Glutamatergic neuron (in vitro differentiated cells): ENCODE measurements at regions not wholly inside any gene's neighbourhood (a gene's known extent, or its start where the extent isn't known, plus 50 kb on each side); places are given as distances from the start of the nearest gene placed in this dataset.
"Not testable (repeated sequence)": the region's sequence is repeated elsewhere in the genome, so short reads cannot be mapped to it uniquely, and the experiment has no call there.

ENCODE experiments used
- DNase-seq: peaks from one replicate; pipeline ENCODE4 v3.0.0; 2022
- H3K27ac Mint-ChIP-seq: one replicate; pipeline ENCODE4 v1.8.0; 2020; ENCODE audit warnings: mild to moderate bottlenecking, mixed read lengths, inconsistent platforms; ENCODE audit not compliant: unreplicated experiment
- H3K27me3 Mint-ChIP-seq: one replicate; pipeline ENCODE4 v1.8.0; 2020; ENCODE audit warnings: mild to moderate bottlenecking, moderate library complexity, mixed read lengths, inconsistent platforms; ENCODE audit not compliant: unreplicated experiment
- H3K36me3 Mint-ChIP-seq: one replicate; pipeline ENCODE4 v1.8.0; 2020; ENCODE audit warnings: mild to moderate bottlenecking, mixed read lengths, inconsistent platforms; ENCODE audit not compliant: unreplicated experiment
- H3K4me1 Mint-ChIP-seq: one replicate; pipeline ENCODE4 v1.8.0; 2020; ENCODE audit warnings: mild to moderate bottlenecking, low read depth, mixed read lengths, inconsistent platforms; ENCODE audit not compliant: unreplicated experiment
- H3K4me3 Mint-ChIP-seq: one replicate; pipeline ENCODE4 v1.8.0; 2020; ENCODE audit warnings: mild to moderate bottlenecking, mixed read lengths, inconsistent platforms; ENCODE audit not compliant: unreplicated experiment
- H3K9me3 Mint-ChIP-seq: one replicate; pipeline ENCODE4 v1.8.0; 2020; ENCODE audit warnings: mild to moderate bottlenecking, moderate library complexity, mixed read lengths, inconsistent platforms; ENCODE audit not compliant: unreplicated experiment
- CTCF ChIP-seq: fragments of 200-600 bp; sonication (generic); IDR thresholded peaks from one replicate; pipeline ENCODE4 v1.5.0; 2021; ENCODE audit not compliant: partially characterized antibody, unreplicated experiment

DNA sequence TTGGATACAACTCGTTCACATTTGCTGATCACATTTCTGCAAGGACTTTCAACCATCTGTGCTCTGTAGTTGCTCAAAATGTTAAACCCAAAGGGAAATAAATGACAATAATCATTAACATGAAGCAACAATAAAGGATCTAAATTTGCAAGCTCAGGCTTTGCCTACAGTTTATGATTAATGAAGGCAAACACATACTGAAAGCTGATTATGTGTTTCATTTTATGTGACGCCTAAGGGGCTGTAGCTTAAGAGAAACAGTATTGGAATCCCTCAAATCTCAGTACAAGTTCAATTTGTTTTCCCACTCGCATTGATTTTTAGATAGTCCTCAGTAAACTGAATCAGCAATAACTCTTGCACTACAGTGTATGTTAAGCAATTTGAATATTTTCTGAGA is 160.3 kb upstream of the FSIP2 start:
- Mint-ChIP-seq H3K4me3 (no peak overlapping the region), H3K4me1 (peaks cover 2% of the 10 kb centered on the region), H3K27me3 (no peaks in the 10 kb centered on the region), H3K27ac (no peak overlapping the region), H3K36me3 (peaks cover 5% of the 10 kb centered on the region), H3K9me3 (no peaks in the 10 kb centered on the region)
- no peak for TF ChIP-seq CTCF
- no peak for DNase-seq

- no peak overlapping the region for H3K4me3 Mint-ChIP-seq
- H3K36me3 Mint-ChIP-seq = peaks cover 24% of the 10 kb centered on the region
- H3K27me3 Mint-ChIP-seq = no peaks in the 10 kb centered on the region
- TF ChIP-seq CTCF = no peak
- peaks cover 2% of the 10 kb centered on the region for H3K4me1 Mint-ChIP-seq
- peaks cover 6% of the 10 kb centered on the region for H3K9me3 Mint-ChIP-seq
- H3K27ac Mint-ChIP-seq = no peak overlapping the region
- DNase-seq = no peak
These were observed 155.4 kb upstream of the FSIP2 start for GRCh38 chr2:185583058-185583816.

DNA sequence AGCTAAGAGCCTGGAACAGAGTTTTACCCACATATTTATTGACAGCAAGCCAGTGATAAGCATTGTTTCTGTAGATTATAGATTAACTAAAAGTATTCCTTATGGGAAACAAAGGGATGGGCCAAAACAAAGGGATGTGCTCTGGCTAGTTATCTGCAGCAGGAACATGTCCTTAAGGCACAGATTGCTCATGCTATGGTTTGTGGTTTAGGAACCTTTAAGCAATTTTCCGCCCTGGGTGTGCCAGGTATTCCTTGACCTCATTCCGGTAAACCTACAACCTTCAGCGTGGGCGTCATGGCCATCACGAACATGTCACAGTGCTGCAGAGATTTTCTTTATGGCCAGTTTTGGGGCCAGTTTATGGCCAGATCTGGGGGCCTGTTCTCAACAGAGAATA is 153.4 kb upstream of the FSIP2 start:
- DNase-seq, H3K27me3 Mint-ChIP-seq, H3K27ac Mint-ChIP-seq, H3K4me1 Mint-ChIP-seq, H3K4me3 Mint-ChIP-seq, H3K9me3 Mint-ChIP-seq: not testable (repeated sequence)
- peaks cover 28% of the 10 kb centered on the region for H3K36me3 Mint-ChIP-seq

DNA sequence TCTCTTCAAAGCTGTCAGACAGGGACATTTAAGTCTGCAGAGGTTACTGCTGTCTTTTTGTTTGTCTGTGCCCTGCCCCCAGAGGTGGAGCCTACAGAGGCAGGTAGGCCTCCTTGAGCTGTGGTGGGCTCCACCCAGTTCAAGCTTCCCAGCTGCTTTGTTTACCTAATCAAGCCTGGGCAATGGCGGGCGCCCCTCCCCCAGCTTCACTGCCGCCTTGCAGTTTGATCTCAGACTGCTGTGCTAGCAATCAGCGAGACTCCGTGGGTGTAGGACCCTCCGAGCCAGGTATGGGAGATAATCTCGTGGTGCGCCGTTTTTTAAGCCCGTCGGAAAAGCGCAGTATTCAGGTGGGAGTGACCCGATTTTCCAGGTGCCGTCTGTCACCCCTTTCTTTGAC is 147.3 kb upstream of the FSIP2 start:
- H3K36me3 Mint-ChIP-seq, H3K27ac Mint-ChIP-seq, H3K4me3 Mint-ChIP-seq, DNase-seq, H3K27me3 Mint-ChIP-seq, H3K9me3 Mint-ChIP-seq, H3K4me1 Mint-ChIP-seq: not testable (repeated sequence)

GRCh38 chr2:185607945-185608344 is 130.7 kb upstream of the FSIP2 start:
- no peaks in the 10 kb centered on the region for H3K9me3 Mint-ChIP-seq
- no peaks in the 10 kb centered on the region for H3K36me3 Mint-ChIP-seq
- no peak overlapping the region for H3K27ac Mint-ChIP-seq
- H3K4me3 Mint-ChIP-seq = no peak overlapping the region
- peaks cover 2% of the 10 kb centered on the region for H3K27me3 Mint-ChIP-seq
- DNase-seq = no peak
- TF ChIP-seq CTCF = no peak
- no peaks in the 10 kb centered on the region for H3K4me1 Mint-ChIP-seq

DNA sequence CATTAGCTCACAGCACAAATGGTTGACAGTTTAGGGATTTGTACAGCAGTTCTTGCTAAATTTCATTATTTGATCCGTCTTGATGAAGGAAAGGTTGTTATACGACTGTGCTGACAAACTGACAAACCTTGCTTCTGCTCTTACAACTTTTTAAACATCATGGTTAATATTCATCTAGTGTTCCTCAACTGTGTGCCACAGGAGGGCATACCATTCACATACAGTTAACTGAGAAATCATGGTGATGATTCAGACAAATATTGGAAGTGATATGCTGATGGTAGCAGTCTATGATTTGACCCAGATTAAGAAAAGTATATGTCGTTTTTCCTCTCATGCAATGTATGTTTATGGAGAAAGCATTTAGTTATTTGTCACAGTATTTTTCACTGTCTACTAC is 129.8 kb upstream of the FSIP2 start:
- H3K36me3 Mint-ChIP-seq = peaks cover 5% of the 10 kb centered on the region
- peaks cover 2% of the 10 kb centered on the region for H3K27me3 Mint-ChIP-seq
- no peaks in the 10 kb centered on the region for H3K9me3 Mint-ChIP-seq
- DNase-seq = no peak
- TF ChIP-seq CTCF = no peak
- no peaks in the 10 kb centered on the region for H3K4me1 Mint-ChIP-seq
- H3K27ac Mint-ChIP-seq = no peak overlapping the region
- H3K4me3 Mint-ChIP-seq = no peak overlapping the region
